Sigmoid colon (tissue), 6 donors: ENCODE measurements at regions not wholly inside any gene's neighbourhood (a gene's known extent, or its start where the extent isn't known, plus 50 kb on each side); places are given as distances from the start of the nearest gene placed in this dataset.
"Not testable (repeated sequence)": the region's sequence is repeated elsewhere in the genome, so short reads cannot be mapped to it uniquely, and the experiment has no call there.

Source experiments
- DNase-seq: peaks from one replicate; pipeline ENCODE4 v3.0.0-alpha.2; 2019
- H3K27ac ChIP-seq, 4 donors: fragments of 200-600 bp; sonication (generic); one replicate each; pipeline ENCODE4 v1.5.1; 2016 to 2019; ENCODE audit warnings: mild to moderate bottlenecking in 1 of 4
- H3K27me3 ChIP-seq, 3 donors: fragments of 200-600 bp; sonication (generic); one replicate each; pipeline ENCODE4 v1.5.1; 2019; ENCODE audit warnings: mild to moderate bottlenecking in 1 of 3
- H3K36me3 ChIP-seq, 4 donors: fragments of 200-600 bp; sonication (generic); one replicate each; pipeline ENCODE4 v1.5.1; 2016 to 2019
- H3K4me1 ChIP-seq, 4 donors: fragments of 200-600 bp; sonication (generic); one replicate each; pipeline ENCODE4 v1.5.1; 2017 to 2019
- H3K4me3 ChIP-seq, 4 donors: fragments of 200-600 bp; sonication (generic); one replicate each; pipeline ENCODE4 v1.5.1; 2017 to 2019; ENCODE audit warnings: mild to moderate bottlenecking in 2 of 4, moderate library complexity in 1 of 4
- H3K9me3 ChIP-seq, 4 donors: fragments of 200-600 bp in 3 of 4; sonication (generic) in 3 of 4; one replicate each; pipeline versions ENCODE4 v1.5.1 to v1.6.1; 2013 to 2019
- CTCF ChIP-seq, 4 experiments: fragments of 450-650 bp in 3 of 4; fragments of 200-600 bp in 1 of 4; IDR thresholded peaks; one replicate each; pipeline ENCODE4 v1.5.1; 2016 to 2019; ENCODE audit warnings: antibody characterized with exemption in 4 of 4, mild to moderate bottlenecking in 3 of 4, moderate library complexity in 2 of 4
- EP300 ChIP-seq, 4 donors: sonication (generic); formaldehyde crosslinking; IDR thresholded peaks; one replicate each; pipeline ENCODE4 v1.6.1; 2017; ENCODE audit warnings: antibody characterized with exemption in 4 of 4
- POLR2A ChIP-seq, 2 donors: fragments of 450-650 bp; IDR thresholded peaks; one replicate each; pipeline ENCODE4 v1.6.1; 2016; ENCODE audit warnings: antibody characterized with exemption in 2 of 2, mild to moderate bottlenecking in 2 of 2, moderate library complexity in 2 of 2
- POLR2AphosphoS5 ChIP-seq, 4 donors: sonication (generic); formaldehyde crosslinking; IDR thresholded peaks; one replicate each; pipeline ENCODE4 v1.6.1; 2017; ENCODE audit warnings: antibody characterized with exemption in 4 of 4
- WGBS, 2 donors: extraction: QIAGEN DNeasy Blood & Tissue Kit; methylation state at CpG; one replicate each; pipeline ENCODE4 v1.1.7; 2013; 5-methylcytosine and 5-hydroxymethylcytosine counted together
- intact Hi-C: fragments of 100-400 bp; cut with DNase I; formaldehyde crosslinking; loops from one replicate; pipeline ENCODE4 v1.15.1; 2023
- donor health status: healthy with polysubstance abuse.
- donor health status: healthy.

- Histone ChIP-seq H3K36me3 (no peaks in the 10 kb centered on the region), H3K4me1 (no peaks in the 10 kb centered on the region), H3K27ac (no peak overlapping the region), H3K27me3 (no peaks in the 10 kb centered on the region), H3K9me3 (no peaks in the 10 kb centered on the region), H3K4me3 (no peak overlapping the region)
- DNase-seq: no peak
- 79 to 86% methylated on average over 8 of the region's 8 CpGs for WGBS, 2 donors
- intact Hi-C loops: no loop called here
- TF ChIP-seq EP300 (IDR thresholded peaks at IDR 0.05) (no peak), POLR2A (IDR thresholded peaks at IDR 0.05) (no peak), CTCF (IDR thresholded peaks at IDR 0.05) (no peak), POLR2AphosphoS5 (IDR thresholded peaks at IDR 0.05) (no peak)
Measured at GRCh38 chr1:14345946-14346550, 252.4 kb upstream of the KAZN start.

- intact Hi-C loops: no loop called here
- H3K4me1 ChIP-seq: no peaks in the 10 kb centered on the region
- H3K27me3 ChIP-seq: no peaks in the 10 kb centered on the region
- WGBS, 2 donors: 82 to 85% methylated on average over 6 of the region's 6 CpGs
- no peak for DNase-seq
- no peaks in the 10 kb centered on the region for H3K36me3 ChIP-seq
- H3K9me3 ChIP-seq: no peaks in the 10 kb centered on the region
- no peak overlapping the region for H3K27ac ChIP-seq
- TF ChIP-seq EP300 (IDR thresholded peaks at IDR 0.05): no peak
- no peak for TF ChIP-seq CTCF (IDR thresholded peaks at IDR 0.05)
- TF ChIP-seq POLR2A (IDR thresholded peaks at IDR 0.05): no peak
- no peak for TF ChIP-seq POLR2AphosphoS5 (IDR thresholded peaks at IDR 0.05)
- no peak overlapping the region for H3K4me3 ChIP-seq
Measured at GRCh38 chr1:14347186-14347585, 251.3 kb upstream of the KAZN start.

GRCh38 chr1:14347776-14348175 lies 250.7 kb upstream of the KAZN start:
- no peak overlapping the region for H3K4me3 ChIP-seq
- no peaks in the 10 kb centered on the region for H3K36me3 ChIP-seq
- intact Hi-C loops: no loop called here
- no peaks in the 10 kb centered on the region for H3K4me1 ChIP-seq
- no peaks in the 10 kb centered on the region for H3K9me3 ChIP-seq
- no peaks in the 10 kb centered on the region for H3K27me3 ChIP-seq
- no peak for DNase-seq
- no peak for TF ChIP-seq CTCF (IDR thresholded peaks at IDR 0.05)
- WGBS, 2 donors: 80 to 85% methylated on average over 3 of the region's 3 CpGs
- H3K27ac ChIP-seq: no peak overlapping the region

GRCh38 chr1:14350197-14350596 lies 248.3 kb upstream of the KAZN start:
- 73% methylated on average over 2 of the region's 2 CpGs for WGBS, 2 donors
- Histone ChIP-seq H3K4me3 (no peak overlapping the region), H3K9me3 (no peaks in the 10 kb centered on the region), H3K36me3 (no peaks in the 10 kb centered on the region), H3K4me1 (no peaks in the 10 kb centered on the region), H3K27me3 (no peaks in the 10 kb centered on the region), H3K27ac (no peak overlapping the region)
- DNase-seq: peak; percentile 71
- intact Hi-C loops: no loop called here
- TF ChIP-seq CTCF (IDR thresholded peaks at IDR 0.05) (no peak), POLR2A (IDR thresholded peaks at IDR 0.05) (no peak), EP300 (IDR thresholded peaks at IDR 0.05) (no peak), POLR2AphosphoS5 (IDR thresholded peaks at IDR 0.05) (no peak)

- TF ChIP-seq CTCF (IDR thresholded peaks at IDR 0.05) (no peak), EP300 (IDR thresholded peaks at IDR 0.05) (no peak), POLR2AphosphoS5 (IDR thresholded peaks at IDR 0.05) (no peak), POLR2A (IDR thresholded peaks at IDR 0.05) (no peak)
- no peaks in the 10 kb centered on the region for H3K36me3 ChIP-seq
- WGBS, 2 donors: 83 to 86% methylated on average over 6 of the region's 6 CpGs
- no peak for DNase-seq
- no peaks in the 10 kb centered on the region for H3K4me1 ChIP-seq
- H3K9me3 ChIP-seq: peaks cover 0 to 3% (median 0%) of the 10 kb centered on the region in 4 donors
- no peaks in the 10 kb centered on the region for H3K27me3 ChIP-seq
- intact Hi-C loops: no loop called here
- H3K4me3 ChIP-seq: no peak overlapping the region
- H3K27ac ChIP-seq: no peak overlapping the region
Measured at GRCh38 chr1:14352897-14353296, 245.6 kb upstream of the KAZN start.

- H3K27me3 ChIP-seq, H3K36me3 ChIP-seq, H3K27ac ChIP-seq, H3K4me3 ChIP-seq, H3K9me3 ChIP-seq, intact Hi-C loops, DNase-seq: not testable (repeated sequence)
- peaks cover 0 to 15% (median 5%) of the 10 kb centered on the region in 4 donors for H3K4me1 ChIP-seq
- 9 to 34% methylated on average over 6 of the region's 6 CpGs for WGBS, 2 donors
Measured at GRCh38 chr1:14361005-14361404, 237.5 kb upstream of the KAZN start.
